ENCODE measurements at regions not wholly inside any gene's neighbourhood (a gene's known extent, or its start where the extent isn't known, plus 50 kb on each side); places are given as distances from the start of the nearest gene placed in this dataset.

DNA sequence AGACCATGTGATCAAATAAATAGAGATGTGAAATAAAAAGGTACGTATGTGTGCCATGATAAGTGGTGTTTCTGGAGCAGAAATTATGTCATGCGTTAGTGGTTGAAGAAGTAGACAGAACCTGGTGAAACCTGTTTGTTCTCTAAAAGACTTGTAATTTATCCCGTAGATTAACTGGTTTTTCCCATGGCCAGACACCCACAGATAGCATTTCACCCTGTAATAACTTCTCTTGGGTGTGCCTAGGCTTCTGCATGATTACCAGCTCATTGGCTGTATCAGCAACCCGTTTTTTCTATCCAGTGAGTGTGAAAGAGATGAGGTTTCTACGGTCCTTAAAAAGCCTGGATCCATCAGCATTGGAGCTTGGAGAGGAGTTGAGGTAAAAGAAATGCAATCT lies 471.3 kb downstream of the NPIPA7 start:
- TF ChIP-seq, protein P1, sequence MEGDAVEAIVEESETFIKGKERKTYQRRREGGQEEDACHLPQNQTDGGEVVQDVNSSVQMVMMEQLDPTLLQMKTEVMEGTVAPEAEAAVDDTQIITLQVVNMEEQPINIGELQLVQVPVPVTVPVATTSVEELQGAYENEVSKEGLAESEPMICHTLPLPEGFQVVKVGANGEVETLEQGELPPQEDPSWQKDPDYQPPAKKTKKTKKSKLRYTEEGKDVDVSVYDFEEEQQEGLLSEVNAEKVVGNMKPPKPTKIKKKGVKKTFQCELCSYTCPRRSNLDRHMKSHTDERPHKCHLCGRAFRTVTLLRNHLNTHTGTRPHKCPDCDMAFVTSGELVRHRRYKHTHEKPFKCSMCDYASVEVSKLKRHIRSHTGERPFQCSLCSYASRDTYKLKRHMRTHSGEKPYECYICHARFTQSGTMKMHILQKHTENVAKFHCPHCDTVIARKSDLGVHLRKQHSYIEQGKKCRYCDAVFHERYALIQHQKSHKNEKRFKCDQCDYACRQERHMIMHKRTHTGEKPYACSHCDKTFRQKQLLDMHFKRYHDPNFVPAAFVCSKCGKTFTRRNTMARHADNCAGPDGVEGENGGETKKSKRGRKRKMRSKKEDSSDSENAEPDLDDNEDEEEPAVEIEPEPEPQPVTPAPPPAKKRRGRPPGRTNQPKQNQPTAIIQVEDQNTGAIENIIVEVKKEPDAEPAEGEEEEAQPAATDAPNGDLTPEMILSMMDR (conservative IDR thresholded peaks at IDR 0.05; ENCODE audit: low read depth, low read length): no peak
- TF ChIP-seq POLR2A (IDR thresholded peaks at IDR 0.05; ENCODE audit: low read depth, low read length): no peak
- TF ChIP-seq, protein P2, sequence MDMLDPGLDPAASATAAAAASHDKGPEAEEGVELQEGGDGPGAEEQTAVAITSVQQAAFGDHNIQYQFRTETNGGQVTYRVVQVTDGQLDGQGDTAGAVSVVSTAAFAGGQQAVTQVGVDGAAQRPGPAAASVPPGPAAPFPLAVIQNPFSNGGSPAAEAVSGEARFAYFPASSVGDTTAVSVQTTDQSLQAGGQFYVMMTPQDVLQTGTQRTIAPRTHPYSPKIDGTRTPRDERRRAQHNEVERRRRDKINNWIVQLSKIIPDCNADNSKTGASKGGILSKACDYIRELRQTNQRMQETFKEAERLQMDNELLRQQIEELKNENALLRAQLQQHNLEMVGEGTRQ (IDR thresholded peaks at IDR 0.05; ENCODE audit: low read depth, low read length): no peak
- no peak for TF ChIP-seq CEBPB (IDR thresholded peaks at IDR 0.05; ENCODE audit: low read depth, low read length)
- no peak for TF ChIP-seq MAFK (IDR thresholded peaks at IDR 0.05; ENCODE audit: low read depth, low read length)
- no peak for TF ChIP-seq CHD1 (IDR thresholded peaks at IDR 0.05; ENCODE audit: low read depth, low read length)
- no peak for TF ChIP-seq RCOR1 (IDR thresholded peaks at IDR 0.05; ENCODE audit: insufficient replicate concordance, low read length)
- no peak for TF ChIP-seq MXI1 (IDR thresholded peaks at IDR 0.05; ENCODE audit: borderline replicate concordance, low read depth, low read length)
- TF ChIP-seq, protein P3, sequence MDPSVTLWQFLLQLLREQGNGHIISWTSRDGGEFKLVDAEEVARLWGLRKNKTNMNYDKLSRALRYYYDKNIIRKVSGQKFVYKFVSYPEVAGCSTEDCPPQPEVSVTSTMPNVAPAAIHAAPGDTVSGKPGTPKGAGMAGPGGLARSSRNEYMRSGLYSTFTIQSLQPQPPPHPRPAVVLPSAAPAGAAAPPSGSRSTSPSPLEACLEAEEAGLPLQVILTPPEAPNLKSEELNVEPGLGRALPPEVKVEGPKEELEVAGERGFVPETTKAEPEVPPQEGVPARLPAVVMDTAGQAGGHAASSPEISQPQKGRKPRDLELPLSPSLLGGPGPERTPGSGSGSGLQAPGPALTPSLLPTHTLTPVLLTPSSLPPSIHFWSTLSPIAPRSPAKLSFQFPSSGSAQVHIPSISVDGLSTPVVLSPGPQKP (IDR thresholded peaks at IDR 0.05; ENCODE audit: borderline replicate concordance, low read depth, low read length): no peak
- no peak for TF ChIP-seq FOS (IDR thresholded peaks at IDR 0.05; ENCODE audit: low read depth, low read length)
